HFF-Myc (cell line): ENCODE measurements at regions not wholly inside any gene's neighbourhood (a gene's known extent, or its start where the extent isn't known, plus 50 kb on each side); places are given as distances from the start of the nearest gene placed in this dataset.

Experiments
- DNase-seq: peaks from one replicate; pipeline ENCODE4 v3.0.0-alpha.2; 2011; ENCODE audit warnings: low read depth; ENCODE audit errors: extremely low read depth
- H3K4me3 ChIP-seq: replicated peaks from 2 replicates; pipeline ENCODE4 v1.5.1; 2011; ENCODE audit warnings: low read depth, mild to moderate bottlenecking, control low read depth, low read length
- TF ChIP-seq, protein P1 (sequence below): IDR thresholded peaks from 2 replicates; pipeline ENCODE4 v1.5.1; 2012; ENCODE audit warnings: mild to moderate bottlenecking, low read depth, low read length, control low read depth; ENCODE audit errors: missing control alignments

DNA sequence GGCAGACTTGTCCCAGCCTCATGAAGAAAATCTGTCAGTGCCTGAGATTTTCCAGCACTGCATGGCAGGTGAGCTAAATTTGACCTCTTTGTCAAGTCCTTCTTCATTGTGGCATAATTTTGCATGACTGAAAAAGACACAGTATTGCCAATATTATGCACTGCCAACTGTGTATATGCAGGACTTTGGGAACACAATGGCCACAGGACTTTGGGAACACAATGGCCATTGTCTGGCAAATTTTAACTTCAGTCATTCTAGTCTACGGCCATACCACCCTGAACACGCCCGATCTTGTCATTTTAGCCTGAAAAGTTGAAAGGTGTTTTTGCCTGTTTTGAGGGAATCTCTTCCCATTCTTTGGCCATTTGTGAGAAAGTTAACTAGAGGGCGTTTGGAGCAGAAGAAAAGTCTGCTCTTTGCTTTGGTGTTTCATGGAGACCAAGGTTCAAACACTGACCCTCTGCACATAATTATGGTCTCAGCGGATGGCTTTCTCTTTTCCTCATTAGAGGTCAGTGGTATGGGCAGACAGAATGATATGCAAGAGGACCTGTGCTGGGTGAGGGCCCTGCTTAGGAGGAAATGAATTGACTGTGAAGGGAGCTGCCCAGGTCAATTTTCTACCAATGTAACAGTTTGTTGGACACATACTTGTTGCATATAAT, 72.4 kb upstream of the NEK7 start:
- no peak overlapping the region for H3K4me3 ChIP-seq
- no peak for DNase-seq
- TF ChIP-seq, protein P1, sequence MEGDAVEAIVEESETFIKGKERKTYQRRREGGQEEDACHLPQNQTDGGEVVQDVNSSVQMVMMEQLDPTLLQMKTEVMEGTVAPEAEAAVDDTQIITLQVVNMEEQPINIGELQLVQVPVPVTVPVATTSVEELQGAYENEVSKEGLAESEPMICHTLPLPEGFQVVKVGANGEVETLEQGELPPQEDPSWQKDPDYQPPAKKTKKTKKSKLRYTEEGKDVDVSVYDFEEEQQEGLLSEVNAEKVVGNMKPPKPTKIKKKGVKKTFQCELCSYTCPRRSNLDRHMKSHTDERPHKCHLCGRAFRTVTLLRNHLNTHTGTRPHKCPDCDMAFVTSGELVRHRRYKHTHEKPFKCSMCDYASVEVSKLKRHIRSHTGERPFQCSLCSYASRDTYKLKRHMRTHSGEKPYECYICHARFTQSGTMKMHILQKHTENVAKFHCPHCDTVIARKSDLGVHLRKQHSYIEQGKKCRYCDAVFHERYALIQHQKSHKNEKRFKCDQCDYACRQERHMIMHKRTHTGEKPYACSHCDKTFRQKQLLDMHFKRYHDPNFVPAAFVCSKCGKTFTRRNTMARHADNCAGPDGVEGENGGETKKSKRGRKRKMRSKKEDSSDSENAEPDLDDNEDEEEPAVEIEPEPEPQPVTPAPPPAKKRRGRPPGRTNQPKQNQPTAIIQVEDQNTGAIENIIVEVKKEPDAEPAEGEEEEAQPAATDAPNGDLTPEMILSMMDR: no peak

DNA sequence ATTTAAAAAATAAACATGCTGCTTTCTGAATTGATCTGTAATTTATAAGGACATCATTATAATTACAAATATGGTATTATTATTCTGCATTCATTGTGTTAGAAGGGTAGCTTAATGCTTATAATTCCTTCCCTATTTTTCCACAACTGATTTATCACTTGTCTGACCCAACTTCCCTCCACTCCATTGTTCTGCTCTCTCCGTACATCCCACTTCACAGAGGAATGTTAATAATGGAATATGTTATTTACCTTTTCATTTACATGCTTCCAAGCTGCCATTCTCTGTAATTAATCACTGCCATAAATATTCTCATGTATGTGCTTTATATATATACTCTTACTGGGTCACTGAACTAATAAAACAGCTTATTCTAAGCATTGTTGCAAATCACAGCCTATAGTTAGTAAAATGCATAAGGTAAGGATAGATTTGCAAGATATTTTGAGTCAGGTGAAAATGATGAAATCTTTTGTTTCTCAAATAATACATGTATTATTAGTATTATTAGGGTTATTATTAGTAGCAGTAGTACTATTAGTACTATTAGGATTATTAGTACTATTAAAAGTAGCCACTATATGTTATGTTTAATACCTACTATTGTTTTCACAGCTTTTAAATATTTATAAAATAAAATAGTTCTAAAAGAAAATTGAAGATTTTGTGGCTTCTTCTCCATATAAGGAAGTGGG, 70.6 kb upstream of the NEK7 start:
- DNase-seq: no peak
- TF ChIP-seq, protein P1: no peak
- no peak overlapping the region for H3K4me3 ChIP-seq

DNA sequence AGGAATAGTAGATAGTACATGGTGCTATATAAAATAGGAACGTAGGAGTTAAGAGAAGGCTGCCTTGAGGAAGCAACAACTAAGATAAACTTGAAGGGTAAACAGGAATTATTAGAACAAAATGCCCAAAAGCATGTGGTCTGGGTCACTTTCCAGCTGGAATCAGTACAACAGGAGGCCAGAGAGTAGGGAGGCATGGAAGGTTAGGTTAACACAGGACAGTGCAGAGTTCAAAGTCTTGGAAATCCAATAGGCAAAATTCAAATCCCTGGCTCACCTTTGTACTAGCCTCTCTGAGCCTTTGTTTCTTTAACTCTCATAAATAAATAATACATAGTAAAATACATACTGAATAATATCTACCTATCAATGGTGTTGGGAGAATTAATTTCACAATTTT, 69.0 kb upstream of the NEK7 start:
- DNase-seq: no peak
- no peak overlapping the region for H3K4me3 ChIP-seq
- TF ChIP-seq, protein P1: no peak

DNA sequence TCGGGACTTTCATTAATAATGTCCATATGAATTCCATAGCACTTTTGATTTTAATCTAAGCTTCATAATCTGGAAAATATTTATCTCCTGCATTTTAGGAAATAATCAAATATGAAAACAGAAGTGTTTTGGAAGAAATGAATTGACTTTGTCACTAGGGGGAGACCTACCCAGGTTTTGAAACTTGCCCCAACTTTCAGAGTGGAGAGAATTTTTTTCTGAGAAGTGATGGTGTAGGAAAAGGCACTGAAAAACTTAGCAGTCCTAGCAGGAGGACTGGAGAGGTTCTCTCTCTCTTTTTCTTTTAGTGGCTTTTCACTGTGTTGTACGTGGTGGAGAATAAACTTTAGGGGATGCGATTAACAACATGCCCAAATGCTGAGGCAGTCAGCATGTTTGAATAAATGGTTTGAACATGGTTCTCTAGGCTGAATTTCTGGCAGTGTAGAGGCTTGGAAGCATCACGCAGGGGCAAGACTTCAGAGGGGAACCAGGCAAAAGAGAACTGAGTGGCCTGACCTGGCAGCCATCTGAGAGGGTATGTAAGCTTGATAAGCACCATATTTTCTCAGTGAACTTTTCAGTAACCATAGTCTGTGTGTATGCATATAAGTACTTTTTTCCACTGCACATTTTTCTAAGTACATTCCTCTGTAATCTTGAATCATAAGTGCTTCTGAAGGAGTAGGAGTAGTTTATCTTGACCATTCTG, 68.3 kb upstream of the NEK7 start:
- DNase-seq: no peak
- TF ChIP-seq, protein P1: peak; percentile 53
- no peak overlapping the region for H3K4me3 ChIP-seq

DNA sequence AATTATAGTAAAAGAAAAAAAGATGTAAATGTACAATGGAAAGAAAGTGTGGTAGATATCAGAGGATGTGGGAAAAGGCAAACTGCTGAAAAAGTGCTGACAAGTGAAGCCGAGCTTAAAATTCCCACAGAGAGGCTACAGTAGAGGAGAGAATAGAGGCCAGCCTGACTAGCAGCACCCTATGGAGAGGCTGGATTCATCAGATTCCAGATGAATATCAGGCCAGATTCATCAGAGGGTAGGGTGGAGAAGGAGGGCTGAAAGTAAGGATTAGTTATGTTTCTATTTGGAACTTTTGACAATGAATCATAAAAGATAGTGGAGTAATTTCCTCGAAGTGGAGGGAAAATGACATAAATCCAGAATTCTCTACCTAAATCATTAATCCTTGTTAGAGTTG, 60.4 kb upstream of the NEK7 start:
- TF ChIP-seq, protein P1: no peak
- H3K4me3 ChIP-seq: no peak overlapping the region
- no peak for DNase-seq

DNA sequence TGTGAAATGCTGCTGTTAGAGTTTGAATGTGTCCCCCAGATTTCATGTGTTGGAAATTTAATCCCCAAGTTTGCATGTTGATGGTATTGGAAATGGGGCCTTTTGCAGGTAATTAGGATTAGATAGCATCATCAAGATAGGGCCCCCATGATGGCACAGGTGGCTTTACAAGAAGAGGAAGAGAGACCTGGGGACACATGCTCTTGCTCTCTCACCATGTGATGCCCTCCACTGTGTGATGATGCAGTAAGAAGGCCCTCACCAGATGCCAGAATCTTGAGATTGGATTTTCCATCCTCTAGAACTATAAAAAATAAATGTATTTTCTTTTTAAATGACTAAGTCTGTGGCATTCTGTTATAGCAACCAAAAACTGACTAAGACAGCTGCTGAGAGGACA, 57.0 kb upstream of the NEK7 start:
- TF ChIP-seq, protein P1: no peak
- no peak overlapping the region for H3K4me3 ChIP-seq
- DNase-seq: no peak
